ENCODE measurements at regions not wholly inside any gene's neighbourhood (a gene's known extent, or its start where the extent isn't known, plus 50 kb on each side); places are given as distances from the start of the nearest gene placed in this dataset.

- Histone ChIP-seq H3K14ac (ENCODE audit: low read length) (no peak overlapping the region), H2AK5ac (ENCODE audit: low read length) (no peak overlapping the region), H3K23ac (ENCODE audit: low read length) (no peak overlapping the region), H4K12ac (ENCODE audit: low read depth, low read length) (no peak overlapping the region), H3K9ac (ENCODE audit: low read length) (no peak overlapping the region), H2BK5ac (ENCODE audit: low read depth, low read length, poor library complexity) (no peak overlapping the region), H4K91ac (ENCODE audit: low read depth, low read length) (no peak overlapping the region), H3K4me2 (ENCODE audit: low read length) (no peak overlapping the region), H3K79me1 (ENCODE audit: low read length) (no peaks in the 10 kb centered on the region), H3K9me3 (ENCODE audit: insufficient read depth, low read depth, low read length) (no peaks in the 10 kb centered on the region), H4K8ac (ENCODE audit: low read depth, low read length) (no peak overlapping the region), H3K4me3 (ENCODE audit: low read depth, low read length) (no peak overlapping the region), H3K4me1 (ENCODE audit: control insufficient read depth in 1 of 2, insufficient read depth in 2 of 2, low read length in 2 of 2) (no peaks in the 10 kb centered on the region), H3K36me3 (ENCODE audit: control insufficient read depth in 1 of 2, insufficient read depth in 2 of 2, low read length in 2 of 2) (no peaks in the 10 kb centered on the region), H3K4ac (ENCODE audit: low read depth, low read length) (no peak overlapping the region), H3K27me3 (ENCODE audit: insufficient read depth, low read length) (no peaks in the 10 kb centered on the region), H3K79me2 (ENCODE audit: control insufficient read depth, insufficient read depth, low read length, poor library complexity) (no peaks in the 10 kb centered on the region), H3K18ac (ENCODE audit: low read length) (no peak overlapping the region), H2AFZ (ENCODE audit: insufficient read depth, low read length, poor library complexity) (no peak overlapping the region), H2BK12ac (ENCODE audit: low read length) (no peak overlapping the region), H3K27ac (ENCODE audit: low read depth, low read length) (no peak overlapping the region), H2BK120ac (ENCODE audit: insufficient read depth, low read length, poor library complexity) (no peak overlapping the region)
- no peak for DNase-seq
- no CpG with 5 or more reads among the region's 6 CpGs for WGBS (ENCODE audit: extremely low coverage, insufficient coverage, insufficient read length)
Observed at GRCh38 chr10:58070956-58071355, 196.7 kb downstream of the IPMK start.

DNA sequence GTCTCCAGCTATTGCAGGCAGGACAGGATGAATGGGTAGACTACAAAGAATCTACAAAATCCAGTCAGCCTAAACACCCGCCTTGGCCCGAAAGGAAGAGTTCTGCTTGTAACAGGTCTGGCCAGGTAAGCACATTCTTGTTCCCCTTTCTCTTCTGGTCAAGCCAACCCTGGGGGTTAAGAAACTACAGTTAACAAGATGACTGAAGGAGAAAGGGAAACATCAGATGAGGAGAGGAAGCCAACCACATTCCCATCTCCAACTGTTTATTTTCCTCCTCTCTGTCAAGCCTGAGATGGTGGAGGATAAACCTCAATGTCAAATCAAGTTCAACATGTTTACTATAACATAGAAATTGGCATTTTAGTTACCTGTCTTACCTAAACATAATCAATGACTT, 198.9 kb downstream of the IPMK start:
- Histone ChIP-seq H4K91ac (ENCODE audit: low read depth, low read length) (no peak overlapping the region), H3K9me3 (ENCODE audit: insufficient read depth, low read depth, low read length) (no peaks in the 10 kb centered on the region), H2AFZ (ENCODE audit: insufficient read depth, low read length, poor library complexity) (no peak overlapping the region), H3K4me3 (ENCODE audit: low read depth, low read length) (no peak overlapping the region), H3K27ac (ENCODE audit: low read depth, low read length) (no peak overlapping the region), H2BK120ac (ENCODE audit: insufficient read depth, low read length, poor library complexity) (no peak overlapping the region), H3K4ac (ENCODE audit: low read depth, low read length) (no peak overlapping the region), H3K18ac (ENCODE audit: low read length) (no peak overlapping the region), H3K79me1 (ENCODE audit: low read length) (no peaks in the 10 kb centered on the region), H3K14ac (ENCODE audit: low read length) (no peak overlapping the region), H4K12ac (ENCODE audit: low read depth, low read length) (no peak overlapping the region), H2BK5ac (ENCODE audit: low read depth, low read length, poor library complexity) (no peak overlapping the region), H3K4me1 (ENCODE audit: control insufficient read depth in 1 of 2, insufficient read depth in 2 of 2, low read length in 2 of 2) (peaks cover 1 to 3% of the 10 kb centered on the region in 2 experiments), H2AK5ac (ENCODE audit: low read length) (no peak overlapping the region), H3K9ac (ENCODE audit: low read length) (no peak overlapping the region), H2BK12ac (ENCODE audit: low read length) (no peak overlapping the region), H3K79me2 (ENCODE audit: control insufficient read depth, insufficient read depth, low read length, poor library complexity) (no peaks in the 10 kb centered on the region), H3K27me3 (ENCODE audit: insufficient read depth, low read length) (no peaks in the 10 kb centered on the region), H3K36me3 (ENCODE audit: control insufficient read depth in 1 of 2, insufficient read depth in 2 of 2, low read length in 2 of 2) (no peaks in the 10 kb centered on the region), H4K8ac (ENCODE audit: low read depth, low read length) (no peak overlapping the region), H3K23ac (ENCODE audit: low read length) (no peak overlapping the region), H3K4me2 (ENCODE audit: low read length) (no peak overlapping the region)
- no peak for DNase-seq
- WGBS (ENCODE audit: extremely low coverage, insufficient coverage, insufficient read length), result no CpG with 5 or more reads among the region's 2 CpGs

GRCh38 chr10:58066979-58067378, 200.7 kb downstream of the IPMK start:
- no peak overlapping the region for H4K12ac ChIP-seq (ENCODE audit: low read depth, low read length)
- DNase-seq, result no peak
- WGBS (ENCODE audit: extremely low coverage, insufficient coverage, insufficient read length), result no CpG with 5 or more reads among the region's 4 CpGs
- no peak overlapping the region for H2BK12ac ChIP-seq (ENCODE audit: low read length)
- H2BK120ac ChIP-seq (ENCODE audit: insufficient read depth, low read length, poor library complexity), result no peak overlapping the region
- no peak overlapping the region for H3K14ac ChIP-seq (ENCODE audit: low read length)
- no peaks in the 10 kb centered on the region for H3K27me3 ChIP-seq (ENCODE audit: insufficient read depth, low read length)
- H3K4me3 ChIP-seq (ENCODE audit: low read depth, low read length), result no peak overlapping the region
- H3K4ac ChIP-seq (ENCODE audit: low read depth, low read length), result no peak overlapping the region
- no peak overlapping the region for H4K91ac ChIP-seq (ENCODE audit: low read depth, low read length)
- no peak overlapping the region for H3K27ac ChIP-seq (ENCODE audit: low read depth, low read length)
- H3K4me1 ChIP-seq (ENCODE audit: control insufficient read depth in 1 of 2, insufficient read depth in 2 of 2, low read length in 2 of 2), result peaks cover 3 to 4% of the 10 kb centered on the region in 2 experiments
- no peak overlapping the region for H3K9ac ChIP-seq (ENCODE audit: low read length)
- no peak overlapping the region for H4K8ac ChIP-seq (ENCODE audit: low read depth, low read length)
- no peak overlapping the region for H2AK5ac ChIP-seq (ENCODE audit: low read length)
- peaks cover 2% of the 10 kb centered on the region for H3K79me1 ChIP-seq (ENCODE audit: low read length)
- H2BK5ac ChIP-seq (ENCODE audit: low read depth, low read length, poor library complexity), result no peak overlapping the region
- no peak overlapping the region for H3K23ac ChIP-seq (ENCODE audit: low read length)
- no peak overlapping the region for H3K4me2 ChIP-seq (ENCODE audit: low read length)
- H3K36me3 ChIP-seq (ENCODE audit: control insufficient read depth in 1 of 2, insufficient read depth in 2 of 2, low read length in 2 of 2), result no peaks in the 10 kb centered on the region
- no peaks in the 10 kb centered on the region for H3K79me2 ChIP-seq (ENCODE audit: control insufficient read depth, insufficient read depth, low read length, poor library complexity)
- no peaks in the 10 kb centered on the region for H3K9me3 ChIP-seq (ENCODE audit: insufficient read depth, low read depth, low read length)
- H3K18ac ChIP-seq (ENCODE audit: low read length), result no peak overlapping the region
- no peak overlapping the region for H2AFZ ChIP-seq (ENCODE audit: insufficient read depth, low read length, poor library complexity)

GRCh38 chr10:58066126-58066525, 201.6 kb downstream of the IPMK start:
- H2AK5ac ChIP-seq (ENCODE audit: low read length), result no peak overlapping the region
- H4K8ac ChIP-seq (ENCODE audit: low read depth, low read length), result no peak overlapping the region
- no peak overlapping the region for H4K91ac ChIP-seq (ENCODE audit: low read depth, low read length)
- no peak overlapping the region for H3K27ac ChIP-seq (ENCODE audit: low read depth, low read length)
- H3K4ac ChIP-seq (ENCODE audit: low read depth, low read length), result no peak overlapping the region
- WGBS (ENCODE audit: extremely low coverage, insufficient coverage, insufficient read length), result no CpG with 5 or more reads among the region's 4 CpGs
- no peak overlapping the region for H4K12ac ChIP-seq (ENCODE audit: low read depth, low read length)
- H3K9ac ChIP-seq (ENCODE audit: low read length), result no peak overlapping the region
- no peaks in the 10 kb centered on the region for H3K27me3 ChIP-seq (ENCODE audit: insufficient read depth, low read length)
- no peaks in the 10 kb centered on the region for H3K36me3 ChIP-seq (ENCODE audit: control insufficient read depth in 1 of 2, insufficient read depth in 2 of 2, low read length in 2 of 2)
- no peak overlapping the region for H2BK120ac ChIP-seq (ENCODE audit: insufficient read depth, low read length, poor library complexity)
- H3K14ac ChIP-seq (ENCODE audit: low read length), result no peak overlapping the region
- DNase-seq, result no peak
- no peak overlapping the region for H2BK12ac ChIP-seq (ENCODE audit: low read length)
- peaks cover 3 to 4% of the 10 kb centered on the region in 2 experiments for H3K4me1 ChIP-seq (ENCODE audit: control insufficient read depth in 1 of 2, insufficient read depth in 2 of 2, low read length in 2 of 2)
- H3K9me3 ChIP-seq (ENCODE audit: insufficient read depth, low read depth, low read length), result no peaks in the 10 kb centered on the region
- no peak overlapping the region for H3K4me2 ChIP-seq (ENCODE audit: low read length)
- no peak overlapping the region for H2AFZ ChIP-seq (ENCODE audit: insufficient read depth, low read length, poor library complexity)
- H3K23ac ChIP-seq (ENCODE audit: low read length), result no peak overlapping the region
- H3K79me2 ChIP-seq (ENCODE audit: control insufficient read depth, insufficient read depth, low read length, poor library complexity), result no peaks in the 10 kb centered on the region
- no peak overlapping the region for H3K4me3 ChIP-seq (ENCODE audit: low read depth, low read length)
- H3K18ac ChIP-seq (ENCODE audit: low read length), result no peak overlapping the region
- peaks cover 2% of the 10 kb centered on the region for H3K79me1 ChIP-seq (ENCODE audit: low read length)
- no peak overlapping the region for H2BK5ac ChIP-seq (ENCODE audit: low read depth, low read length, poor library complexity)

Measured in trophoblast cell (in vitro differentiated cells and primary cell).